MV-4-11 (cell line): ENCODE measurements at regions not wholly inside any gene's neighbourhood (a gene's known extent, or its start where the extent isn't known, plus 50 kb on each side); places are given as distances from the start of the nearest gene placed in this dataset.
"Not testable (repeated sequence)": the region's sequence is repeated elsewhere in the genome, so short reads cannot be mapped to it uniquely, and the experiment has no call there.

Experiments
- DNase-seq: peaks from one replicate; lab custom pipeline; 2025; lab: John Stamatoyannopoulos, UW

GRCh38 chr2:116510117-116510671 lies 1304.3 kb upstream of the DDX18 start:
- peak; percentile 13 for DNase-seq

DNA sequence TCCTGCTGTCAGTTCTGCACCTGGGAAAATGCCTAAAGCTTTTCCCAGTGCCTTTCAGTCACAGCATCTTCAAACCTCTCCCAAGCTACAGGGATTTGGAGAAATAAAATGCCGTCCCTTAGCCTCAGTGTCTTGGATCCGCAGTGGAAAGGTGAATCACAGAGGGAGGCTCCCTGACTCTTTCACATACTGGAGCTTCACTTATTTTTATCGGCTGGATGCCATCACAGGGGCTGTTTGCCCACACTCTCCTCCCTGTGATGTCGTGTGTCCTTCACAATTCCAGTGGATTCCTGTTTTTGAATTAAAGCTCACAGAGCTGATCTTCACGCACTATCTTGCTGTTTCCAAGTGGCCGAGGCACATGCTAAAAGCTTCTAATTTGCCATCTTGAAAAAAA lies 1303.1 kb upstream of the DDX18 start:
- no peak for DNase-seq

- no peak for DNase-seq
Observed at GRCh38 chr2:116513991-116514390, 1300.5 kb upstream of the DDX18 start.

GRCh38 chr2:116517936-116518335 lies 1296.6 kb upstream of the DDX18 start:
- DNase-seq = no peak

DNA sequence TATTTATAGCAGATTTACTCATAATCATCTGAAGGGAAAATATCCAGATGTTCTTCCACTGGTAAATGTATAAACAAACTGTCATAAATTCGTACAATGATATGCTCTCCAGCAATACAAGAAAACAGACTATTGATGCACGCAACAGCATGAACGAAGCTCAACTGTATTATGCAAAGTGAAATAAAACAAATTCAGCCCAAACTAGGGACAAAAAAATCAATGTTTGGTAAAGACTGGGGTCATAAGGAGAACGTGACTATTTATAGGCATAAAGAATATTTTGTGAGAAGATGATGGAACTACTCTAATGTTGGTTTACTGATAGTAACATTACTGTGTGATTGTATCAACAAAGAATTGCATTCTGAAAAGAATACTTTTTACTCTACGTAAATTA lies 1276.7 kb upstream of the DDX18 start:
- no peak for DNase-seq

DNA sequence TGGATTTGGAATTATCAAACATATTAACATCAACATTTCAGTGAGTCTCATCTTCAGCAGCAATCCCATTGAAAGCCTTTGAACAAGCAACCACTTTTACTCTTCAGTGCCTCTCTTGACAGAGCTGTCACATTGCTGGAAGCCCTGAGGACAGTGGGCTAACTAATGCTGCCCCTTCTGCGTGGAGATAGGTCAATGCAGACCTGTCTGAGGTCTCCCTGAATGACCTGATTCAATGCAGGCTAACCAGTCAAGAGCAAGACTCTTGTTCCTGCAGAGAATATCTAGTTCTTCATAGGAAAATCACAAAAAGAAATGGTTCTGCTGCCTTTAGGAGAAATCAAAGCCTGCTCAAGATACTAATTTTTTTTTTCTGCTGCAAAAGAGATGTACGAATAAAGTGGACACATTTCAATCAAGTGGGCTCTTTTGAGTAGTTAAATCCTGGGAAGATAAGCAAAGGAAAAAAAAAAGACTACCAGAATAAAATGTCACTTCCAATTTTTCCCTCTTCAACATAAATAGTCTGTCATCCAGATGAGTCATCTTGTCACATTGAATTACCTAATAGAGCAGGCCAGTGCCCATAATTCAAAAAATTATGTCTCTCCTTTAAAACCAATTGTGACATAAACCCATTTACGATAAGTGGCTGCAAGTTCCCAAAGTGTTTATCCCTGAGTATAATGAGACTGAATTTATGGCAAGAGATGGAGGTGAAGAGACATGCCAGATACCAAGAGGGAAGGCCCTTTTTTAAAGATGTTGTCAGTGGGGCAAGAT lies 1269.0 kb upstream of the DDX18 start:
- no peak for DNase-seq

- not testable (repeated sequence) for DNase-seq
Observed at GRCh38 chr2:116552738-116553419, 1261.6 kb upstream of the DDX18 start.

DNA sequence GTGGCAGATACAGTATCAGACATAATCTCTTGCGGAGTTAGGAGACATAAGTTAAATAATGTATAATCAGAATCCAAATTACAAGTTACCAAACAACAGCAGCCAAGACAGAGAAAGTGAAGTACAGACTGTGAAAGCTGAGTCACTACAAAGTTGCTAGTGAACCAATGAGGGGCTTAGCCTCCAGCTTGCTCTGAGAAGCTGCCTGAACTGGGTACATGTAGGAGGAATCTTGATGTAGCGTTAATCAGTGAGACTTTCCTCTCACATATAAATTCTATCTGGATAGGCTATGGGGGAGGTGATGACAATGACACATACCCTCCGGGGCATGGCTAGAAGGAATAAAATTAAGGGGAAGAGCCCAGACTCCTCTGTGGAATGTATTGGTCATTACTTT lies 1234.3 kb upstream of the DDX18 start:
- no peak for DNase-seq

DNA sequence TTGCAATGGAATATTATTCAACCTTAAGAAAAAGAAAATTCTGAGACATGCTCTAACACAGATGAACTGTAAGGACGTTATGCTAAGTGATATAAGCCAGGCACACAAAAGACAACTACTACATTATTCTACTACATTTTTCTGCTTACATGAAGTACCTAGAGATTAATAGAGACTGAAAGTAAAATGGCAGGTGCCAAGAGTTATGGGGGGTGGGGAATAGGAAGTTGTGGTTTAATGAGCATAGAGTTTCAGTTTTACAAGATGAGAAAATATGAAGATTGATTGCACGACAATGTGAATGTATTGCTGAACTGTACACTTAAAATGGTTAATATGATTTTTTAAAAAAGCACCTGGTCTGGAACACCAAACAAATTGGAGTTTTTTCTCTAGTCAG lies 1231.6 kb upstream of the DDX18 start:
- DNase-seq = no peak

DNA sequence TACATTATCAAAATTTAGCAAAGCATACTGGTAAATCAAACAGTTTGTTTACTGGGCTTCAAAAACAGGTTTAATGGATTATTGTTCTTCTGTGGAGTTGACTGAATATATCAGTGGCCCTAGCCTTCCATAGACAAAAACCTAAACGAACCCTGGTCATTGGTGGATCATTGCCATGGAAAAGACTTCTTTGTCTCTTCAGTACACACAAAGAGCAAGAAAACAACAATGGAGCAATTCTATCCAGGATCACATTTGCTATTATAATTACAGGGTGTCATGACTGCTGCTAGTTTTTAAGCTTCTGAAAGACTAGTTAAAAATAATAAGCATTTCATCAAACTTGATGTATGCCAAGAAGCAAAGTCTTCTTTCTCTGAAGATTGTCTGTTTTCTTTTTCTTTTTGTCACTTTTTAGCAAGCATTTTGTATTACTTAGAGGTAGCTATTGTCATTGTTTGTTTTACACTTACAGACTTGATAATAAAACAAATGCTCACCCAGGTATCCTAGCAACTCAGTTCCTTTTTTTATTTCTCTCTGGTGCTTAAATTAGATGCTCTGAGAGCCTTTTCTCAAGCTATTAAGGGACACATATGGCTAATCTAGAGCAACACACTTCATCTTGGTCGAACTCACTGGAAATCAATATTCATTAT lies 1228.7 kb upstream of the DDX18 start:
- no peak for DNase-seq

- DNase-seq = no peak
Observed at GRCh38 chr2:116586328-116586689, 1228.2 kb upstream of the DDX18 start.
